HFFc6 (cell line): ENCODE measurements at regions not wholly inside any gene's neighbourhood (a gene's known extent, or its start where the extent isn't known, plus 50 kb on each side); places are given as distances from the start of the nearest gene placed in this dataset.

ENCODE experiments used
- DNase-seq: peaks from one replicate; pipeline ENCODE4 v3.0.0-alpha.2; 2018
- H3K27ac Mint-ChIP-seq: 2 replicates; pipeline ENCODE4 v1.8.0; 2020; ENCODE audit warnings: mild to moderate bottlenecking, mixed read lengths
- H3K27me3 Mint-ChIP-seq: 2 replicates; pipeline ENCODE4 v1.8.0; 2021; ENCODE audit warnings: mild to moderate bottlenecking, moderate library complexity, mixed read lengths; ENCODE audit not compliant: insufficient read depth
- H3K36me3 Mint-ChIP-seq: 2 replicates; pipeline ENCODE4 v1.8.0; 2021; ENCODE audit warnings: low read depth, mixed read lengths
- H3K4me1 Mint-ChIP-seq: 2 replicates; pipeline ENCODE4 v1.8.0; 2020; ENCODE audit warnings: low read depth, mixed read lengths
- H3K4me3 Mint-ChIP-seq: 2 replicates; pipeline ENCODE4 v1.8.0; 2020; ENCODE audit warnings: mild to moderate bottlenecking, moderate library complexity, mixed read lengths
- H3K9me3 Mint-ChIP-seq: 2 replicates; pipeline ENCODE4 v1.8.0; 2020; ENCODE audit warnings: mild to moderate bottlenecking, mixed read lengths
- TF ChIP-seq, protein P1 (sequence below): fragments of 200-600 bp; sonication (generic); IDR thresholded peaks from 2 replicates; pipeline ENCODE4 v1.5.0; 2021; ENCODE audit warnings: antibody characterized with exemption, mild to moderate bottlenecking

DNA sequence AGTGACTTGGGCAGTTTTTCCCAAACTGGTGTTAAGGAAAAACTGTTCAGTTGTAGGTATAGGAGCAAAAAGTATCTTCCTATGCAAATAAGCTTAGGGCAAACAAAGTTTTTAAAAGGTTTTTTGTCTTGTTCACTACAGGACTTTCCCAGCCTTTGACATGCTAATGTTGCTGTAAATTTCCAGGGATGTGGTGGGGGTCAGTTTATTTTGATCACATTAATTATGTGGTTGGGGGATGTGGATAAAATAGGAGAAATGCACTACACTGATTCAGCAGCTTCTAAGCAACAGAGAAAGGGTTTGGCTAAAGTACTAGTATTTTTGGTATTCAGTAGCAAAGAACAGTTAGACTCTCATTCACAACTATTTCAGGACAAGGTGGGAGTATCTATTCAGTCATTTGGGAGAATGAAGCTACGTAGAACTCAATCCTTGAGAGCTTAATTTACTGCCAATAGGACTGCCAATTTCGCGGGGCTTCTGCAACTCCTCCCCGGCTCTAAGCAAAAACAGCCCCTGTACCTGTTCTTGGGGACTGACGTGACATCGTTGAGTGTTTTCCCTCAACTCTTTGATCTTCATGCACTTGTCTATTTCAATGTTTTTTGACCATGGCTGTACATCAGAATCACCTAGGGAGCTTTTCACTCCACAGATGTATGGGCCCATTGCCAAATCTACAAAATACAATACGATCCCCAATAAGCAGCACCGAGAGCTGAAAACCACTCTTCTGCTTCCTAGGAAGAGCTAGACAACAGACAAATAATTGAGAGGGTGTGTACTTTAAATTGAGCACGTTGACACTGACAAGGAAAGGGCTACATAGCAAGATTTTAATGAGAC, 94.8 kb upstream of the NHSL1 start:
- Mint-ChIP-seq H3K36me3 (no peaks in the 10 kb centered on the region; the same call in 1 of the 2 replicates), H3K4me1 (peaks cover 52% of the 10 kb centered on the region), H3K27ac (peak overlapping the region; percentile 98), H3K9me3 (no peaks in the 10 kb centered on the region), H3K27me3 (peaks cover 2% of the 10 kb centered on the region), H3K4me3 (peak overlapping the region; percentile 87)
- TF ChIP-seq, protein P1, sequence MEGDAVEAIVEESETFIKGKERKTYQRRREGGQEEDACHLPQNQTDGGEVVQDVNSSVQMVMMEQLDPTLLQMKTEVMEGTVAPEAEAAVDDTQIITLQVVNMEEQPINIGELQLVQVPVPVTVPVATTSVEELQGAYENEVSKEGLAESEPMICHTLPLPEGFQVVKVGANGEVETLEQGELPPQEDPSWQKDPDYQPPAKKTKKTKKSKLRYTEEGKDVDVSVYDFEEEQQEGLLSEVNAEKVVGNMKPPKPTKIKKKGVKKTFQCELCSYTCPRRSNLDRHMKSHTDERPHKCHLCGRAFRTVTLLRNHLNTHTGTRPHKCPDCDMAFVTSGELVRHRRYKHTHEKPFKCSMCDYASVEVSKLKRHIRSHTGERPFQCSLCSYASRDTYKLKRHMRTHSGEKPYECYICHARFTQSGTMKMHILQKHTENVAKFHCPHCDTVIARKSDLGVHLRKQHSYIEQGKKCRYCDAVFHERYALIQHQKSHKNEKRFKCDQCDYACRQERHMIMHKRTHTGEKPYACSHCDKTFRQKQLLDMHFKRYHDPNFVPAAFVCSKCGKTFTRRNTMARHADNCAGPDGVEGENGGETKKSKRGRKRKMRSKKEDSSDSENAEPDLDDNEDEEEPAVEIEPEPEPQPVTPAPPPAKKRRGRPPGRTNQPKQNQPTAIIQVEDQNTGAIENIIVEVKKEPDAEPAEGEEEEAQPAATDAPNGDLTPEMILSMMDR: no peak
- no peak for DNase-seq

DNA sequence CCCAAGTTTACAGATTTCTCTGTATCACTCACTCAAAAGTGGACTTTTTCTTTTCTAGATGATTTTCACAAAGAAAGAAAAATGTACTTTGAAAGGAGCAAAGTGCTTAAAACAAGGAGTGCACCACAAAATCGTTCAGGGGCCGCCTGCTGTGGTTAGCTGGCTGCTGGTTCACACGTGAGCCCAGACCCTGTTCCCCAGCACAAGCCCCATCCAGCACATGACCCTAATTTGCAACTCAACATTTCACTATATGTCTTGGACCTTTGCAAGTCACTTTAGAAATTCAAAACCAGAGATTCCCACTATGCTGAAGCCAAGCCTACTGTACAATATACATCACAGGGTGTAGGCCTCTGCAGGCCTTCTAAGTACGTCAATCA, 95.5 kb upstream of the NHSL1 start:
- H3K27ac Mint-ChIP-seq: peak overlapping the region; percentile 98; the same call in 1 of the 2 replicates

DNA sequence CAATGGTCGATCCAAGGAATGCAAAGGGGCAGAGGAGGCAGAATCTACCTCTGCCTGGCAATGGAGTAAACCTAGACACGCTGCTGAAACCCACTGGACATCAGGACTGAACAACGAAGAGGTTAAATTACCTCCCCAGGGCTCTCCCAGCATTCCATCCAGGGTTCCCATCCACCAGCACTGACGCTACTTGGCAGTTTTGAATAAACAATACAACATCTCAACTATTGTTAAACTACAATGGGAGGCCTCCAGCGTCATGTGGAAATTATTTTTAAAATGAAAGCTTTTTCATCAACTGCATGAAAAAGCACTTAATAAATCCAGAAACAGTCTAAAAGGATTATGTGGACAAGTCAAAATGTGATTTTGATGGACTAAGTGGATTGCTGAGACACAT, 96.8 kb upstream of the NHSL1 start:
- no peaks in the 10 kb centered on the region; the same call in 1 of the 2 replicates for H3K36me3 Mint-ChIP-seq
- H3K27ac Mint-ChIP-seq: no peak overlapping the region
- TF ChIP-seq, protein P1: no peak
- no peaks in the 10 kb centered on the region for H3K9me3 Mint-ChIP-seq
- peaks cover 49% of the 10 kb centered on the region for H3K4me1 Mint-ChIP-seq
- no peak for DNase-seq
- no peak overlapping the region for H3K4me3 Mint-ChIP-seq
- no peaks in the 10 kb centered on the region; the same call in 1 of the 2 replicates for H3K27me3 Mint-ChIP-seq

More for the DNA sequence above, 95.5 kb upstream of the NHSL1 start:
- Mint-ChIP-seq H3K36me3 (no peaks in the 10 kb centered on the region; the same call in 1 of the 2 replicates), H3K4me1 (peaks cover 48% of the 10 kb centered on the region), H3K9me3 (no peaks in the 10 kb centered on the region), H3K4me3 (no peak overlapping the region), H3K27me3 (no peaks in the 10 kb centered on the region; the same call in none of the 2 replicates)
- TF ChIP-seq, protein P1: no peak
- DNase-seq: no peak

DNA sequence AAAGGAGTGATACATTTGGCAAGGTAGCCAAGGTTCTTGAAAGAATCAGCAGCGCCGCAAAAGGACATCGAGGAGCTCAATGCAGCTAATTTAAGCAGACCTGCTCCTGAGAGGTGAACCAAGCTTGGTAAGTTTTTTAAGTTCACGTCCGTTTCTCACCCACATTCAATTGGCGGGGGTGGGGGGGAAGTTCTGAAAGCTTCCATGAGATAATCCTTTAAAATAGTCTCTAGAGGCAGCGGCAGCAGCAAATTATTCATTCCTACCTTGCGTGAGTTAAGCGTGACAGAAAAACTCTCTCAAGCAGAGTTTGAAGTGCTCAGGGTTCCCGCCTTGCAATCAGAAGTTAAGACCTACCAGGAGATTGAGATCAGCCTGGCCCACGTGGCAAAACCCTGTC, 97.3 kb upstream of the NHSL1 start:
- Mint-ChIP-seq H3K4me3 (no peak overlapping the region), H3K27ac (no peak overlapping the region), H3K27me3 (no peaks in the 10 kb centered on the region; the same call in 1 of the 2 replicates), H3K4me1 (peaks cover 49% of the 10 kb centered on the region), H3K9me3 (no peaks in the 10 kb centered on the region), H3K36me3 (no peaks in the 10 kb centered on the region; the same call in 1 of the 2 replicates)
- no peak for DNase-seq
- TF ChIP-seq, protein P1: no peak

DNA sequence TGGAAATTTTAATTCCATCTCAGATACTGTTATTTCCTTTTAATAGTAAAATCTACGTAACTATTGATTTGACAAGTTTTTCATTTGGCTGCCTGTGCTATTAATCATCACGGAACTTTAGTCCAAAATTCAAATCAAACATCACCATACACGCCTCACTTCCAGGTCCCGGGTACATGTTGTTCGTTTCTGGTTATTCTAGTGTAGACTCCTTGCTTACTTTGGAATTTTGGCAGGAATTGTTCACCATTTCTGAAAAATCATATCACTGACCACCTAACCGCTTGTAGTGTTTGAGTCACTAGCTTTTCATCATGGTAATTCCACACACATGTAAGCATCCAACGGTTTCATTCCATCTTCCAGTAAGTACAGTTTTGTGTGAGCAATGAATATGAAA, 98.0 kb upstream of the NHSL1 start:
- no peak overlapping the region for H3K27ac Mint-ChIP-seq
- H3K4me3 Mint-ChIP-seq: no peak overlapping the region
- no peaks in the 10 kb centered on the region; the same call in 1 of the 2 replicates for H3K27me3 Mint-ChIP-seq
- no peak for DNase-seq
- peaks cover 42% of the 10 kb centered on the region for H3K4me1 Mint-ChIP-seq
- TF ChIP-seq, protein P1: no peak
- no peaks in the 10 kb centered on the region; the same call in 1 of the 2 replicates for H3K36me3 Mint-ChIP-seq
- no peaks in the 10 kb centered on the region for H3K9me3 Mint-ChIP-seq
